Ovary (tissue), 7 donors: ENCODE measurements at regions not wholly inside any gene's neighbourhood (a gene's known extent, or its start where the extent isn't known, plus 50 kb on each side); places are given as distances from the start of the nearest gene placed in this dataset.

Experiments
- DNase-seq, 5 donors: peaks; one replicate each; pipeline ENCODE4 v3.0.0-alpha.2; 2019 to 2020
- H3K27ac ChIP-seq, 2 donors: fragments of 200-600 bp; one replicate each; pipeline versions ENCODE4 v1.5.1 to v1.8.0; 2019 to 2022
- H3K27me3 ChIP-seq: fragments of 200-600 bp; one replicate; pipeline ENCODE4 v1.8.0; 2022
- H3K36me3 ChIP-seq: fragments of 200-600 bp; sonication (generic); one replicate; pipeline ENCODE4 v1.5.1; 2019
- H3K4me1 ChIP-seq: one replicate; pipeline ENCODE4 v1.8.1; 2013; ENCODE audit warnings: mild to moderate bottlenecking, moderate library complexity; ENCODE audit not compliant: insufficient read depth
- H3K4me3 ChIP-seq: fragments of 200-600 bp; sonication (generic); one replicate; pipeline ENCODE4 v1.5.1; 2017
- H3K9me3 ChIP-seq, 2 donors: fragments of 200-600 bp in 1 of 2; sonication (generic) in 1 of 2; one replicate each; pipeline versions ENCODE4 v1.5.1 to v1.8.1; 2013 to 2019; ENCODE audit warnings: mild to moderate bottlenecking in 1 of 2, moderate library complexity in 1 of 2
- CTCF ChIP-seq, 3 donors: fragments of 450-650 bp in 2 of 3; fragments of 200-600 bp in 1 of 3; IDR thresholded peaks; one replicate each; pipeline versions ENCODE4 v1.5.1 to v1.8.0; 2016 to 2022; ENCODE audit warnings: antibody characterized with exemption in 3 of 3, mild to moderate bottlenecking in 1 of 3
- EP300 ChIP-seq: sonication (generic); formaldehyde crosslinking; IDR thresholded peaks from one replicate; pipeline ENCODE4 v1.6.1; 2017; ENCODE audit warnings: antibody characterized with exemption
- POLR2A ChIP-seq: fragments of 450-650 bp; IDR thresholded peaks from one replicate; pipeline ENCODE4 v1.6.1; 2017; ENCODE audit warnings: antibody characterized with exemption, mild to moderate bottlenecking, moderate library complexity
- WGBS, 3 donors: extraction: QIAGEN DNeasy Blood & Tissue Kit in 1 of 3; methylation state at CpG; one replicate each; pipeline versions ENCODE4 v1.1.5 to v1.1.7; 2013 to 2017; 5-methylcytosine and 5-hydroxymethylcytosine counted together
- intact Hi-C, 4 donors: fragments of 100-400 bp; cut with DNase I; formaldehyde crosslinking; loops; one replicate each; pipeline versions ENCODE4 v1.11.0 to v1.15.1; 2022 to 2023
- donor health status: DM: no; HTN: no; CAD: no; lungs with moderate emphysema.
- donor health status: DM: no; HTN: no; CAD: no.
- donor health status: Bipolar disorder and iron deficiency.
- donor health status: DM: no; HTN: no; CAD: no.
- donor health status: DM: yes; HTN: yes; CAD: no.

- 98 to 100% (median 100%) methylated on average over 1 of the region's 1 CpG for WGBS, 3 donors
- no peak overlapping the region for H3K4me3 ChIP-seq
- H3K4me1 ChIP-seq: no peaks in the 10 kb centered on the region
- intact Hi-C loops: no loop called here
- no peaks in the 10 kb centered on the region for H3K9me3 ChIP-seq
- H3K27ac ChIP-seq: no peak overlapping the region
- no peak for TF ChIP-seq POLR2A
- no peak for TF ChIP-seq EP300
- no peak for TF ChIP-seq CTCF (IDR thresholded peaks at IDR 0.05)
- H3K36me3 ChIP-seq: no peaks in the 10 kb centered on the region
- H3K27me3 ChIP-seq: no peaks in the 10 kb centered on the region
- DNase-seq: no peak
Measured at GRCh38 chr18:26764177-26764576, 101.3 kb downstream of the AQP4 start.

- intact Hi-C loops: no loop called here
- no peaks in the 10 kb centered on the region for H3K4me1 ChIP-seq
- 55 to 68% (median 63%) methylated on average over 6 of the region's 6 CpGs for WGBS, 3 donors
- H3K27me3 ChIP-seq: no peaks in the 10 kb centered on the region
- TF ChIP-seq POLR2A (no peak), CTCF (IDR thresholded peaks at IDR 0.05) (no peak), EP300 (no peak)
- H3K4me3 ChIP-seq: no peak overlapping the region
- H3K36me3 ChIP-seq: no peaks in the 10 kb centered on the region
- no peaks in the 10 kb centered on the region for H3K9me3 ChIP-seq
- DNase-seq: no peak
- no peak overlapping the region for H3K27ac ChIP-seq
Measured at GRCh38 chr18:26763446-26764110, 101.9 kb downstream of the AQP4 start.

- Histone ChIP-seq H3K4me1 (peaks cover 5% of the 10 kb centered on the region), H3K36me3 (no peaks in the 10 kb centered on the region), H3K27ac (no peak overlapping the region), H3K9me3 (no peaks in the 10 kb centered on the region), H3K27me3 (no peaks in the 10 kb centered on the region), H3K4me3 (no peak overlapping the region)
- TF ChIP-seq CTCF (IDR thresholded peaks at IDR 0.05): no peak
- no peak for TF ChIP-seq POLR2A
- no peak for TF ChIP-seq EP300
- intact Hi-C loops: no loop called here
- no peak for DNase-seq
- WGBS, 3 donors: 15 to 28% (median 24%) methylated on average over 4 of the region's 4 CpGs
Measured at GRCh38 chr18:26757263-26758019, 108.1 kb downstream of the AQP4 start.

- Histone ChIP-seq H3K36me3 (no peaks in the 10 kb centered on the region), H3K4me1 (peaks cover 5% of the 10 kb centered on the region), H3K27ac (no peak overlapping the region), H3K4me3 (no peak overlapping the region), H3K9me3 (no peaks in the 10 kb centered on the region), H3K27me3 (no peaks in the 10 kb centered on the region)
- intact Hi-C loops: no loop called here
- no peak for DNase-seq
- no peak for TF ChIP-seq CTCF (IDR thresholded peaks at IDR 0.05)
- no peak for TF ChIP-seq POLR2A
- no peak for TF ChIP-seq EP300
- 85 to 92% (median 92%) methylated on average over 2 of the region's 2 CpGs for WGBS, 3 donors
Measured at GRCh38 chr18:26756556-26756955, 109.0 kb downstream of the AQP4 start.
